Activated CD8-positive, alpha-beta T cell treated with anti-CD3 and anti-CD28 coated beads, Interleukin-2, amount 10 ng/mL, durations not matched to agents 7 days and 5 days (primary cell): ENCODE measurements at regions not wholly inside any gene's neighbourhood (a gene's known extent, or its start where the extent isn't known, plus 50 kb on each side); places are given as distances from the start of the nearest gene placed in this dataset.
"Not testable (repeated sequence)": the region's sequence is repeated elsewhere in the genome, so short reads cannot be mapped to it uniquely, and the experiment has no call there.

Experiments used
- ATAC-seq: fragments of 150-1000 bp; cut with Tn5 transposase; one replicate; pipeline ENCODE4 v1.10.0; 2021; ENCODE audit warnings: moderate library complexity
- CTCF ChIA-PET: fragments of 350-600 bp; sonication (Branson Sonifier 250); formaldehyde crosslinking; loops from one replicate; lab custom pipeline; 2021; ENCODE audit warnings: antibody characterized with exemption; lab: Charles Lee
- POLR2A ChIA-PET: fragments of 350-600 bp; sonication (Branson Sonifier 250); formaldehyde crosslinking; loops from one replicate; lab custom pipeline; 2021; ENCODE audit warnings: antibody characterized with exemption; lab: Charles Lee
- DNase-seq: peaks from one replicate; pipeline ENCODE4 v3.0.0-alpha.2; 2020
- H3K27ac Mint-ChIP-seq: one replicate; pipeline ENCODE4 v1.8.0; 2021; ENCODE audit warnings: mild to moderate bottlenecking, mixed read lengths
- H3K27me3 Mint-ChIP-seq: one replicate; pipeline ENCODE4 v1.8.0; 2021; ENCODE audit warnings: low read depth, mixed read lengths
- H3K36me3 Mint-ChIP-seq: one replicate; pipeline ENCODE4 v1.8.0; 2021; ENCODE audit warnings: low read depth, mixed read lengths
- H3K4me1 Mint-ChIP-seq: one replicate; pipeline ENCODE4 v1.8.0; 2021; ENCODE audit warnings: low read depth, mixed read lengths
- H3K4me3 Mint-ChIP-seq: one replicate; pipeline ENCODE4 v1.8.0; 2021; ENCODE audit warnings: mild to moderate bottlenecking, mixed read lengths
- H3K9me3 Mint-ChIP-seq: one replicate; pipeline ENCODE4 v1.8.0; 2022; ENCODE audit warnings: mixed read lengths; ENCODE audit not compliant: insufficient read depth

DNA sequence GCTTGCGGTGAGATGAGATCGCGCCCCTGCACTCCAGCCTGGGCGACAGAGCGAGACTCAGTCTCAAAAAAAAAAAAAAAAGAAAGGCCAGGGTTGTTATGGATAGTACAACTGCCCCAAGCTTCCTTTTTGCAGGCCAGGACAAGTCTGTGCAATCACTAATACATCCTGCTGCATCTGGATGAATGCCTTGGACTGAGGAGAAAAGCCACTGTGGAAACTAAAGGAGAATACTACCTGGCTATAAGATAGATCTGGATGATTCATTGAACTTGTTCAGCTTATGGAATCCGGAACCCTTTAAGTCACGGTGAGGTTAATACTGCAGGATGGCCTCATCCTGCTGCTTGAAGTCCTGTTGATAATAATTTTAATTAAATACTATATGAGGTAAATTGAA lies 278.2 kb downstream of the TFAP2A start:
- no peaks in the 10 kb centered on the region for H3K36me3 Mint-ChIP-seq
- ChIA-PET POLR2A (no interaction called here), CTCF (no interaction called here)

DNA sequence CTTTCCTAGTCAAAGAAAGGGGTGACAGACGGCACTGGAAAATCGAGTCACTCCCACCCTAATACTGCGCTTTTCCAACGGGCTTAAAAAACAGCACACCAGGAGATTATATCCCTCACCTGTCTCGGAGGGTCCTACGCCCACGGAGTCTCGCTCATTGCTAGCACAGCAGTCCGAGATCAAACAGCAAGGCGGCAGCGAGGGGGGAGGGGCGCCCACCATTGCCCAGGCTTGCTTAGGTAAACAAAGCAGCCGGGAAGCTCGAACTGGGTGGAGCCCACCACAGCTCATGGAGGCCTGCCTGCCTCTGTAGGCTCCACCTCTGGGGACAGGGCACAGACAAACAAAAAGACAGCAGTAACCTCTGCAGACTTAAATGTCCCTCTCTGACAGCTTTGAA lies 280.7 kb downstream of the TFAP2A start:
- DNase-seq, H3K27me3 Mint-ChIP-seq, POLR2A ChIA-PET, H3K27ac Mint-ChIP-seq, ATAC-seq, H3K9me3 Mint-ChIP-seq, H3K4me1 Mint-ChIP-seq, H3K4me3 Mint-ChIP-seq, CTCF ChIA-PET, H3K36me3 Mint-ChIP-seq: not testable (repeated sequence)

More for the DNA sequence above, 278.2 kb downstream of the TFAP2A start:
- H3K4me1 Mint-ChIP-seq = no peaks in the 10 kb centered on the region
- H3K27ac Mint-ChIP-seq = no peak overlapping the region
- no peak for DNase-seq
- H3K27me3 Mint-ChIP-seq = no peaks in the 10 kb centered on the region
- no peaks in the 10 kb centered on the region for H3K9me3 Mint-ChIP-seq
- no peak overlapping the region for H3K4me3 Mint-ChIP-seq
- ATAC-seq = no peak

DNA sequence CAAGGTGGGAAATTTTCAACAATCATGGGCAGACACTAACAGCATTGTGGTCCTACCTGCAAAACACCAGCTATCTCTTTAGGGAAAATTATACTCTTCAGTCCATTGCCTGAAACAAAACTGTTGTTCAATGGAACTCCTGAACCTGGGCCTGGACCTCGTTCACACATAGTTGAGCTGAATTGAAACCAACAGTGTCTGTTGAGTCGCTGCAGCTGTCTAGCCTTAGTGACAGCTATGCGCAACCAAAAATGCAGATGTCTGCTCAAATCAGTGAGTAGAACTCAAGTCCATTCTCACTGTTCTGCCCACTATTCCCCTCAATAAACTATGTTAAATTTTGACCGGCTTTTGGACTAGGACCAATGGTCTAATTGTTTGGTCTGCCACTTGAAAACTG lies 286.2 kb downstream of the TFAP2A start:
- H3K36me3 Mint-ChIP-seq = no peaks in the 10 kb centered on the region
- CTCF ChIA-PET = no interaction called here
- DNase-seq (no peak), ATAC-seq (no peak)
- no peaks in the 10 kb centered on the region for H3K9me3 Mint-ChIP-seq
- no peaks in the 10 kb centered on the region for H3K27me3 Mint-ChIP-seq
- no peaks in the 10 kb centered on the region for H3K4me1 Mint-ChIP-seq
- POLR2A ChIA-PET = no interaction called here
- H3K27ac Mint-ChIP-seq = no peak overlapping the region
- no peak overlapping the region for H3K4me3 Mint-ChIP-seq

DNA sequence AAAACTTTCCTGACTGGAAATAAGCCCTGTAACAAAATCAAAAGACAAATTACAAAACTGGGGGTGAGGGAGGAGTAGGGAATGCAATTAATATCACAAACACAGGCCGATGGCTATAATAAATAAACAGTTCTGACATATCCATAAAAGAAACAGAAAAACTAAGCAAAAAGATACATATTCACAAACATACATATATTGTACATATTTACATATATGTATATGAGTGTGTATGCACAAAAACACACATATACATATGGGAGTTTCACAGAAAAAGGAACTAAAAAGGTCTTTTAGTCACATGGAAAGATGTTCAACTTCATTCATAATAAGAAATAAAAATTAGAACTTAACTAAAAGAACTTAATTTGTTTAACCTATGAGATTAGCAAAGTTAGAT lies 292.7 kb downstream of the TFAP2A start:
- H3K9me3 Mint-ChIP-seq = peaks cover 4% of the 10 kb centered on the region
- ChIA-PET POLR2A (no interaction called here), CTCF (no interaction called here)
- H3K4me1 Mint-ChIP-seq = no peaks in the 10 kb centered on the region
- no peak overlapping the region for H3K4me3 Mint-ChIP-seq
- H3K27ac Mint-ChIP-seq = no peak overlapping the region
- no peaks in the 10 kb centered on the region for H3K27me3 Mint-ChIP-seq
- DNase-seq (no peak), ATAC-seq (no peak)
- no peaks in the 10 kb centered on the region for H3K36me3 Mint-ChIP-seq

DNA sequence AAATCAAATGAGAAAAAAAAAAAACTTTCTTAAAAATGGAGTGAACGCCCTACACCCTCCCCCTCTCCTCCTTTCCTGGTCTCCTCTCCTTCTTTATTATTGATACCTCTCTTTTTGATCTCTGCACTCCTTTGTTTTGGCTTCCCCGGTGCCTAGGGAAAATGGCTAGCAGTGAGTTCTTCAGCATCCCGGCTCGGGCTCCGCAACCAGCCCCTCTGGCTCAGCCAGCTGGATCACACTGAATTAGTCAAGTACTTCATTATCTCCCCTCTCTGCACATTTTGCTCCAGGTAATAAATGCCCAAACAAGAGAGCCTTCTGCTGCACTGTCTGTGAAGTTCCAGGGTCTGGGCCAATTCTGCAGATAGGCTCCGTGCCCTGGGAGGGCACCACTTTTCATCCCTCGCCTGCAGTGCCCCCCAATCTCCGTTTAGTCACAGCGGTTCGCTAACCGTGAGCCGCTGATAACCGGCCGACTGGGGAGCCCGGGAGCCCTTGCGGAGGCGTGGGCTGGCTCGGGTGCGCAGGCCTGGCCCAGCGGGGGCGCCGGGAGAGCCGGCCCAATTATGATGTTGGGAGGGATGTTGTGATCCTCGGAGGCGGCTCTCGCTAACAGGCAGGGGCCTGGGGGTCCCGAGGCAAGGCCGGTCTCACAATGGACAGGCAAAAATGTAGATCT lies 301.9 kb downstream of the TFAP2A start:
- CTCF ChIA-PET = no interaction called here
- POLR2A ChIA-PET = no interaction called here
- H3K4me3 Mint-ChIP-seq = no peak overlapping the region
- no peaks in the 10 kb centered on the region for H3K36me3 Mint-ChIP-seq
- no peaks in the 10 kb centered on the region for H3K4me1 Mint-ChIP-seq
- H3K27ac Mint-ChIP-seq = no peak overlapping the region
- DNase-seq (no peak), ATAC-seq (no peak)
- H3K27me3 Mint-ChIP-seq = peaks cover 8% of the 10 kb centered on the region
- no peaks in the 10 kb centered on the region for H3K9me3 Mint-ChIP-seq

DNA sequence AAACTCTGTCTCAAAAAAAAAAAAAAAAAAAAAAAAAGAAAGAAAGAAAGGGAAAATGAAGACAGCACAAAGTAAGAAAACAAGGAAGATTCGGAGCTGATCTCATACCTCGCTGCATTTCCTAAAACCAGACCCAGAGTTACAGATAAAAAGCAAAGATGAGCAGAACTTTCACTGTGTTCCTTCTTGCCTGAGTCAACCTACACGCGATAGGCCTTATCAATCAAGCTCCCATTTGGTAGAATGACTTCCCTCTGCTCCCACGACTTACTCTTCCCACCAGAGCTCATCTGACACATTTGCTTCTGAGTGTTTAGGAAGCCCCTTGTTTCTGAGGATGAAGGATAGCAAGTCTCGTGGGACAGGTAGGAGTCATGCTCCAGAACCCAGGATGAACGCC lies 302.9 kb downstream of the TFAP2A start:
- H3K36me3 Mint-ChIP-seq = no peaks in the 10 kb centered on the region
- ChIA-PET POLR2A (no interaction called here), CTCF (no interaction called here)
- DNase-seq = no peak
- peaks cover 8% of the 10 kb centered on the region for H3K27me3 Mint-ChIP-seq
- ATAC-seq = no peak
- no peaks in the 10 kb centered on the region for H3K9me3 Mint-ChIP-seq
- no peaks in the 10 kb centered on the region for H3K4me1 Mint-ChIP-seq
- H3K27ac Mint-ChIP-seq = no peak overlapping the region
- no peak overlapping the region for H3K4me3 Mint-ChIP-seq

DNA sequence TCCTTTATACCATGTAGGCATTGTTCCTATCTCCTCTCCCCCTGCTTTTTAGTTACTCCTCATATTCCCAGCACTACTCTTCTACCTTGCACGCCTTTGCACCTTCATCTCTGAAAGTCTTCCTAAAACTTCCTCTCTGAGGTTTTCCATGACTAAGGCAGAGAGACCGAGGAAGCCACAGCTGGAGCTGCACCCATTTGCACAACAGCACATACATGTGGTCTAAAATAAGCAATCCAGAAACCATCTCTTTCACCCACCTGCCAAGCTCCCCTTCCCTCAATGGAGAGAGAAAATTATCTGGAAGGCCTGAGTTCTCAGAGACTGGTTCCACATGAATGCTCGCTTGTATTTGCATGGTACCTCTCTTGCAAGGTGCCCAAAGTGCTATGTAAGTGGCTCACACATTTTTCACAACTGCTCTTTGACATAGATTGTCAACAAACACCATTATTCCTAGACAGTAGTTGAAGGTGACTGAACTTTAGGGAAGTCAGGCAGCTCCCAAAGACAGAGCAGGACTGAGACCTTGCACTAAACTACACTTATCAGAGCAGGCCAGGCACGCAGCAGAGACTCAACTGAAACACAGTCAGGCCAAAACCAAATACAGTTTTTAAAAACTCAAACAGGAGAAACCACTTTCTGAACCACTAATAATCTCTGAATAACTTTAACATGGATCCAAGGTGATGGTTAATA lies 313.2 kb downstream of the TFAP2A start:
- no peak for ATAC-seq
- POLR2A ChIA-PET = no interaction called here
- H3K9me3 Mint-ChIP-seq = no peaks in the 10 kb centered on the region
- DNase-seq = no peak
- H3K27ac Mint-ChIP-seq = no peak overlapping the region
- H3K4me3 Mint-ChIP-seq = no peak overlapping the region
- H3K36me3 Mint-ChIP-seq = no peaks in the 10 kb centered on the region
- no peaks in the 10 kb centered on the region for H3K27me3 Mint-ChIP-seq
- CTCF ChIA-PET = no interaction called here
- no peaks in the 10 kb centered on the region for H3K4me1 Mint-ChIP-seq

DNA sequence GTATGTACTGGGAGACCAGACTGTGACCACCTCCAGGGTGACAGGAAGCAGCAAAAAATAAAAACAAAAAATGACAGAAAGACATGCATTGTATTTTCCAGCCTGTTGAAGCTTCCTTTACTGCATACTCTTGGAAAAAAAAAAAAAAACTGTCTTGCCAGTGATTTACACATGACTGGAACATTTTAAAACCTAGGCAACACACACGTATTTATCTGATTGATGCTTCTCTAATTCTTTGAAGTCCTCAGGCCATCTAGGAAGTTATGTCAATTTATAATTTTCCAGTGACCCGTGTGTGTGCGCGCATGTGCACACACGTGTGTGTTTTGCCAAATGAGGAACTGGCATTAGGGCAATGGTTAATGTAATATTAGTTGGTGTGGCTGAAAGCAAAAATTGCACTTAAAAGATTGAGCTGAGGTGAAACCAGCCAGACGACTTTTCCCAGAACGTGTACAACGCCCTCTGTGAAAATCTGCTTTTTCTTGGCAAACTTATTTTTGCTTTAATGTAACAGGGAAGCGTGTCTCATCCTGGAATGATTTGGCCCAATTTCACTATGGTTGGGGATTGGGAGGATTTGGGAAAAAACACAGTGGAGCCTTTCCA lies 315.2 kb downstream of the TFAP2A start:
- POLR2A ChIA-PET = no interaction called here
- H3K4me3 Mint-ChIP-seq = no peak overlapping the region
- no peak for ATAC-seq
- no peak for DNase-seq
- no peaks in the 10 kb centered on the region for H3K27me3 Mint-ChIP-seq
- CTCF ChIA-PET = no interaction called here
- no peaks in the 10 kb centered on the region for H3K4me1 Mint-ChIP-seq
- no peaks in the 10 kb centered on the region for H3K9me3 Mint-ChIP-seq
- H3K27ac Mint-ChIP-seq = no peak overlapping the region
- H3K36me3 Mint-ChIP-seq = no peaks in the 10 kb centered on the region

DNA sequence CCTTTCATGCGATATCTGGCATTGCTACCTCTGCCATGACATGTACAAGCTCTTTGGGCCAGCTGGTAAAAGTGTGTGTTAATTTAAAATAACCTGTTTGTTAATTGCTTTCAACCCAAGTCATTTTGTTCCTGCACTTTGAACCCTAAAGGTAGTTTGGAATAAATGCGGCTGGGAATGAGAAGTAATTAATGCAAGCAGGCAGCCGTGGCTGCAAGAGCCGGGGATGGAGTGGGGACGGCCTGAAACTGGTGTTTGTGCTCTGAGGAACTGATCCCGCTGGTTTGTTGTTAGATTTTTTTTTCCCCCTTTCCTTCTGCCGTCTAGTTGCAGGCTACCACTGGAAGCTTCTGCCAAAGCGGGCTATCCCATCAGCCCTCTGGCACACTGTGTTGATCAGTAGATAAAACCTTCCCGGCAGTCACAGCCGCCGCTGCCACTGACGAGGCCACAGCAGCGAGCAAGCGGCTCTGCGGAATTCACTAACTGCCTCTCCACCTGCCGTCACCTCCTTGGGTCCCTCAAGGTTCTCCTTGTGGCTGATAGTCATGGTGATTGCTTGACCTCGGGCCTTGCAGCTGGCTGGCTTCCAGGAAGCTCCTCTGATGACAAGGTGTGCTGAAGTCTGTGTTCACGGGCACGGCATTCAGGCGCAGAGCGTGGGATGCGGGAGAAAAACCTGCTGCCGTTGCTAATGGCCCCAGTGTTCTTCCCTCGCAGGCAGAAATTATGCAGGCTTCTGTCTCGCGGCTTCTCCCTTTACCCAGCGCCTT lies 315.9 kb downstream of the TFAP2A start:
- Mint-ChIP-seq H3K36me3 (no peaks in the 10 kb centered on the region), H3K27ac (no peak overlapping the region), H3K4me1 (no peaks in the 10 kb centered on the region), H3K27me3 (no peaks in the 10 kb centered on the region), H3K9me3 (peaks cover 5% of the 10 kb centered on the region), H3K4me3 (no peak overlapping the region)
- DNase-seq = no peak
- CTCF ChIA-PET = no interaction called here
- POLR2A ChIA-PET = no interaction called here
- ATAC-seq = no peak

DNA sequence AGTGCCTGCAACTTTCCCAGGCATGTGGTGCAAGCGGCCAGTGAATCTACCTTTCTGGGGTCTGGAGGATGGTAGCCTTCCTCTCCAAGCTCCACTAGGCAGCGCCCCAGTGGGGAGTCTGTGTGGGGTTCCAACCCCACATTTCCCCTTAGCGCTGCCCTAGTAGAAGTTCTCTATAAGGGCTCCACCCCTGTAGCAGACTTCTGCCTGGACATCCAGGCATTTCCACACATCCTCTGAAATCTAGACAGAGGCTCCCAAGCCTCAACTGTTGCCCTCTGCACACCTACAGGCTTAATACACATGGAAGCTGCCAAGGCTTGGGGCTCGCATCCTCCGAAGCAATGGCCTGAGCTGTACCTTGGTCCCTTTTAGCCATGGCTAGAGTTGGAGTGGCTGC lies 321.6 kb downstream of the TFAP2A start:
- H3K9me3 Mint-ChIP-seq = peaks cover 9% of the 10 kb centered on the region
- CTCF ChIA-PET = no interaction called here

DNA sequence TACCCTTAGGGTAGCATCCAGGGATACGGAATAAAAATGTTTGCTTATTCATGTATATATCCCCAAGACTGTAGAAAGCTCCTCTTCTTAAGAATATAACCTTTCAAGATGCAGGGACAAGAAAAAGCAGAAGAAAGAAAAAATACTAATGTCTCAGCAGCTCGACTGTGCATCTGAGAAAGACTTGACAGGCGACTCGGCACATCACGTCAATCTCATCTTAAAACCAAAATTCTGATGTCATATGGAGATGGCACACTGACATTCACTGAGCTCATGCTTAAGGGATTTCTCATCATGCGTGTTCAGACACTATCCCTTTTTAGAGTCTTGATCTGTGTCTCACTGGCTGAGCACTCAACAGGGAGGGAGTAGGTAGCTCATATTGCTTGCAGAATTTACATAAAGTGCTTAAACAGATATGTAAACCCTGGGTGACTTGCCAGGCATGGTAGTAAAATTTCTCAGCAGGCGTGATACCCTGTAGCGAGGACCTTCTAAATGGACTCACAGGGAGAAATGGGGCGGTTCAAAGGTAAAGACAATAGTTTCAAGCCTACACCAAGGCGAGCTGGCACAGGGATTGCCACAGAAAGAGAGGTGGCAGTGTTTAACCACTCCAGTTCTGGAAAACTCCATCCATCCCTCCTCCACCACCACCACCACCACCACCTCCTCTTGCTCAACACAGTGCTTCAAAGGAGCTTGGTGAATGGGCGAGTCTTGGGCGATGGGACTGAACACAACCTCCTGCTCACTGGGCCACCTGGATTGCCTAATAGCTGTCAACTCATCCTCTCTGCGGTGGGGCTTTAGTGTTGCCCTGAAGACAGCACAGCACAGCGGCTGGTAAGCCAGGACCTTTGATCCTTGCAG lies 330.5 kb downstream of the TFAP2A start:
- no peak for ATAC-seq
- no peaks in the 10 kb centered on the region for H3K27me3 Mint-ChIP-seq
- CTCF ChIA-PET = no interaction called here
- H3K9me3 Mint-ChIP-seq = no peaks in the 10 kb centered on the region
- no peaks in the 10 kb centered on the region for H3K36me3 Mint-ChIP-seq
- POLR2A ChIA-PET = no interaction called here
- no peak for DNase-seq
- H3K4me3 Mint-ChIP-seq = no peak overlapping the region
- H3K4me1 Mint-ChIP-seq = no peaks in the 10 kb centered on the region
- no peak overlapping the region for H3K27ac Mint-ChIP-seq

More for the DNA sequence above, 321.6 kb downstream of the TFAP2A start:
- Mint-ChIP-seq H3K27ac (no peak overlapping the region), H3K36me3 (no peaks in the 10 kb centered on the region), H3K4me1 (no peaks in the 10 kb centered on the region), H3K4me3 (no peak overlapping the region), H3K27me3 (no peaks in the 10 kb centered on the region)
- POLR2A ChIA-PET = no interaction called here
- ATAC-seq (no peak), DNase-seq (no peak)
